ENCODE measurements at regions not wholly inside any gene's neighbourhood (a gene's known extent, or its start where the extent isn't known, plus 50 kb on each side); places are given as distances from the start of the nearest gene placed in this dataset.

DNA sequence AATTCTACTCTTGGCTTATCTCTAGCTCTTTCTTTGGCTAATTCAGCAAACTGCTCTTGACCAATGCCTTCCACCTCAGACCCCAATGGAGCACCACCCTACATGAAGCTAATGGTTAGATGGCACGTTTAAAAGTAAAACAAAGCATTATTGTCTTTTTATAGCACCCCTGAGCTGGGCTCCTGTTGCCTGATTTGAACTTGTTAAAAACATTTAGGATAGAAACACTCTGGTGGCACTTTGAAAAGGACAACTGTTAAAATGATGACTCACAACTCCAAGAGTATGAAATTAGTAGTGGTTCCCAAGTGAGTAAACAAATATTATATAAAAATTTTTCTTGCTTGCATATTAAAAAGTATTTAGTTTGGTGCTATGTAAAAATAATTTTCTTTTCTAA, 299.6 kb upstream of the DCN start:
- TF ChIP-seq, protein P1, sequence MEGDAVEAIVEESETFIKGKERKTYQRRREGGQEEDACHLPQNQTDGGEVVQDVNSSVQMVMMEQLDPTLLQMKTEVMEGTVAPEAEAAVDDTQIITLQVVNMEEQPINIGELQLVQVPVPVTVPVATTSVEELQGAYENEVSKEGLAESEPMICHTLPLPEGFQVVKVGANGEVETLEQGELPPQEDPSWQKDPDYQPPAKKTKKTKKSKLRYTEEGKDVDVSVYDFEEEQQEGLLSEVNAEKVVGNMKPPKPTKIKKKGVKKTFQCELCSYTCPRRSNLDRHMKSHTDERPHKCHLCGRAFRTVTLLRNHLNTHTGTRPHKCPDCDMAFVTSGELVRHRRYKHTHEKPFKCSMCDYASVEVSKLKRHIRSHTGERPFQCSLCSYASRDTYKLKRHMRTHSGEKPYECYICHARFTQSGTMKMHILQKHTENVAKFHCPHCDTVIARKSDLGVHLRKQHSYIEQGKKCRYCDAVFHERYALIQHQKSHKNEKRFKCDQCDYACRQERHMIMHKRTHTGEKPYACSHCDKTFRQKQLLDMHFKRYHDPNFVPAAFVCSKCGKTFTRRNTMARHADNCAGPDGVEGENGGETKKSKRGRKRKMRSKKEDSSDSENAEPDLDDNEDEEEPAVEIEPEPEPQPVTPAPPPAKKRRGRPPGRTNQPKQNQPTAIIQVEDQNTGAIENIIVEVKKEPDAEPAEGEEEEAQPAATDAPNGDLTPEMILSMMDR (IDR thresholded peaks at IDR 0.05; ENCODE audit: borderline replicate concordance, extremely low read depth, low read length, poor library complexity, severe bottlenecking), result no peak
- TF ChIP-seq EZH2 (IDR thresholded peaks at IDR 0.05; ENCODE audit: borderline replicate concordance, low read depth, low read length, severe bottlenecking), result no peak
